Hepatocyte (in vitro differentiated cells): ENCODE measurements at regions not wholly inside any gene's neighbourhood (a gene's known extent, or its start where the extent isn't known, plus 50 kb on each side); places are given as distances from the start of the nearest gene placed in this dataset.

ENCODE experiments used
- CTCF ChIP-seq: fragments of 200-600 bp; sonication (generic); IDR thresholded peaks from 2 replicates; pipeline ENCODE4 v1.5.1; 2016; ENCODE audit warnings: antibody characterized with exemption, mild to moderate bottlenecking; ENCODE audit not compliant: poor library complexity
- EZH2 ChIP-seq: fragments of 200-600 bp; sonication (generic); IDR thresholded peaks from 2 replicates; pipeline ENCODE4 v1.6.1; 2016; ENCODE audit warnings: antibody characterized with exemption, mild to moderate bottlenecking, borderline replicate concordance

DNA sequence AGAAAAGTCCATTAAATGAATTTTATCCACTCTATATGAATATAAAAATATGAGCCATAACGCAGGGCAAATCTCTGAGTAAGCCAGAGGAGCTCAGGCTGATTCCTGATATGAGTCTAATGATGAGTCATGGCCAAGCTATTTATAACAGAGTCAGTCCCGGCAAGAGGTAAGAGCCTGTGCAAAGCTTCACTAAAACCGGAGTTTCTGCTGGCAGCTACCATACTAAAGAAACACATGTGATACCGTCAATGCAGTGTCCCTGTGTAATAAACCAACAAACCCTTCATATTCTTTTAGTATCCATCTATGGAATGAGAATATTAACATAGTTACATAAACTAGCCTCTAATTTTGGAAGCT lies 319.4 kb downstream of the KCNC2 start:
- TF ChIP-seq EZH2: no peak
- no peak for TF ChIP-seq CTCF
